T-helper 1 cell treated with Interleukin-12 subunit alpha and Interleukin-12 subunit beta and Interleukin-4 antibody, amounts not matched to agents 30 μg/mL and 1 μg/mL, for 36 hours (primary cell): ENCODE measurements at regions not wholly inside any gene's neighbourhood (a gene's known extent, or its start where the extent isn't known, plus 50 kb on each side); places are given as distances from the start of the nearest gene placed in this dataset.

ENCODE experiments used
- H3K27ac Mint-ChIP-seq: one replicate; pipeline ENCODE4 v1.8.0; 2021; ENCODE audit warnings: mild to moderate bottlenecking, mixed read lengths
- H3K27me3 Mint-ChIP-seq: one replicate; pipeline ENCODE4 v1.8.0; 2021; ENCODE audit warnings: low read depth, mixed read lengths
- H3K36me3 Mint-ChIP-seq: one replicate; pipeline ENCODE4 v1.8.0; 2021; ENCODE audit warnings: low read depth, mixed read lengths
- H3K4me1 Mint-ChIP-seq: one replicate; pipeline ENCODE4 v1.8.0; 2021; ENCODE audit warnings: low read depth, mixed read lengths
- H3K4me3 Mint-ChIP-seq: one replicate; pipeline ENCODE4 v1.8.0; 2021; ENCODE audit warnings: mild to moderate bottlenecking, moderate library complexity, mixed read lengths
- H3K9me3 Mint-ChIP-seq: one replicate; pipeline ENCODE4 v1.8.0; 2021; ENCODE audit warnings: mixed read lengths

DNA sequence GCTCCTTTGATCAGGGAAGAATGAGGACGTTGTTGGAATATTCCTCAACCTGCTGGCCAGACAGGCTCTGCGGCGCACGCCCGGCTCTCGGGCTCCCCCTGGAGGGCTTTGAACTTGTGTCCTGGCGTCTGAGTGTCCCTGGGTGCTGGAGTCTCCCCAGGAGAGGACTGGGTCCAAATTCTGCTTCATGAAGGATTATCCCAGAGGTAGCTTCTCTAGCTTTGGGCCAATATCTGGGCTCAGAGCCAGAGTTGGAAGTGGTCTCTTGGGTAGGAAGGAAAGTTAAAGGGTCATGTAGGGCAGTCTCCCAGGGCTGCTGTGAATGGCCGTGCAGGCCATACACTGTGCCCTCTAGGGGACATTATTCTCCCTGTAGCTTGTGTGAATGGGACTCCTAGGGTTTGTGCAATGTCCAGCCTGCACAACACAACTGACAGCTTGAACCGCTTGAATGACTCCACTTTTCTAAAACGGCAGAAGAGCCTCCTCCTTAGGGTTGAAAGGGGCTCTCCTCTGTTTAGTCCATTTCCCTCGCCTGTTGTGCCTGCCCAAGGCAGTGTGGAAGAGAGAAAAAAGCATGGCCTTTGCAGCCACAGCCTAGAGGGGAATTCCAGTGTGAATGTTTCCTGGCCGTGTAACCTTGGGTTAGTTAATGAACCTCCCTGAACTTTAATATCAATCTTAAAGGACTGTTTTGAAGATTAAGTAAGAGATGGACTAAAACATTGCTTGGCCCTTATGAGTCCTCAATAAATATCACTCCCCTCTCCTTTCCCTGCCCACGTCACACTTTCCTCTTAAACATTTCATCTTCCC lies 111.2 kb upstream of the THY1 start:
- Mint-ChIP-seq H3K36me3 (no peaks in the 10 kb centered on the region), H3K27me3 (no peaks in the 10 kb centered on the region), H3K27ac (no peak overlapping the region), H3K9me3 (no peaks in the 10 kb centered on the region), H3K4me3 (no peak overlapping the region), H3K4me1 (peaks cover 2% of the 10 kb centered on the region)

DNA sequence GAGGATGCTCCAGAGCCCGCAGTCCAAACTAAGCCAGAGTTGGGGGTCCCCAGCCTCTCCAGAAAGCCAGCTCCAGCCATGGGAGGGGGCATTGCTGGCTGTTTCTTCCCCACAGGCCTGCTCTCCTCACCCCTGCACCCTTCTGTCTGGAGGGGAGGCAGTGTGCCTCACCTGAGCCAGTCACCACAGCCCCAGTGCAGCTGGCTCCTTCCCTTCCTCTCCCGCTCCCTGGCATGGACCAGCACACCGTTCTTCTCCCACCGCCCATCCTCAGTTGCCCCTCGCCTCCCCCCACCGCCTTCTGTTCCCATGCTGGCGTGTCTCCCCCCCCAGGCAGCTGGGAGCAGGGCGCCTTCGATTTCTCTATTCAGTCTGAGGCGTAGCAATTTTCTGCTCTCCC lies 110.5 kb upstream of the THY1 start:
- Mint-ChIP-seq H3K9me3 (no peaks in the 10 kb centered on the region), H3K4me1 (peaks cover 2% of the 10 kb centered on the region), H3K4me3 (no peak overlapping the region), H3K27ac (no peak overlapping the region), H3K36me3 (no peaks in the 10 kb centered on the region), H3K27me3 (no peaks in the 10 kb centered on the region)

DNA sequence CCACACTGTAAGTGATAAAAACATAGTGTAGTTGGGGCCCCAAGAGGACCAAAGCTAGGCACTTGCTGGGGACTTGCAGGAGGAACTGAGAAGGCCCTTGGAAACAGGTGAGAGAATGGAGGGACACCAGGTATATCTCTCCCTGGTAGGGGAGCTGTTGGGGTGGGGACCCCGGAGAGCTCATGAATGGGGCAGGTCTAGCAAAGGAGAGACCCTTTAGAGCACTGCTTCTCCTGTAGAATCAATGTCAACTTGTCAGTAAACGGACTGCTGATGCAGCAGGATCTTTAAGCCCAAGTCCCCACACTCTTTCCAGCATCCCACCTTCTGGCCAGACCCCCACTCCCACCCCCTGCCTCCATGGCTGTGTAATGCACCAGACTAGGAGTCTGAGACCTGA lies 109.6 kb upstream of the THY1 start:
- H3K4me3 Mint-ChIP-seq = no peak overlapping the region
- H3K36me3 Mint-ChIP-seq = no peaks in the 10 kb centered on the region
- no peaks in the 10 kb centered on the region for H3K27me3 Mint-ChIP-seq
- H3K9me3 Mint-ChIP-seq = no peaks in the 10 kb centered on the region
- H3K4me1 Mint-ChIP-seq = peaks cover 2% of the 10 kb centered on the region
- no peak overlapping the region for H3K27ac Mint-ChIP-seq

- Mint-ChIP-seq H3K27ac (no peak overlapping the region), H3K4me3 (no peak overlapping the region), H3K9me3 (no peaks in the 10 kb centered on the region), H3K36me3 (no peaks in the 10 kb centered on the region), H3K27me3 (no peaks in the 10 kb centered on the region), H3K4me1 (peaks cover 2% of the 10 kb centered on the region)
Observed at GRCh38 chr11:119531623-119532022, 108.7 kb upstream of the THY1 start.

- Mint-ChIP-seq H3K4me3 (no peak overlapping the region), H3K27ac (no peak overlapping the region), H3K36me3 (no peaks in the 10 kb centered on the region), H3K4me1 (peaks cover 2% of the 10 kb centered on the region), H3K27me3 (no peaks in the 10 kb centered on the region), H3K9me3 (no peaks in the 10 kb centered on the region)
Observed at GRCh38 chr11:119531056-119531455, 108.1 kb upstream of the THY1 start.

DNA sequence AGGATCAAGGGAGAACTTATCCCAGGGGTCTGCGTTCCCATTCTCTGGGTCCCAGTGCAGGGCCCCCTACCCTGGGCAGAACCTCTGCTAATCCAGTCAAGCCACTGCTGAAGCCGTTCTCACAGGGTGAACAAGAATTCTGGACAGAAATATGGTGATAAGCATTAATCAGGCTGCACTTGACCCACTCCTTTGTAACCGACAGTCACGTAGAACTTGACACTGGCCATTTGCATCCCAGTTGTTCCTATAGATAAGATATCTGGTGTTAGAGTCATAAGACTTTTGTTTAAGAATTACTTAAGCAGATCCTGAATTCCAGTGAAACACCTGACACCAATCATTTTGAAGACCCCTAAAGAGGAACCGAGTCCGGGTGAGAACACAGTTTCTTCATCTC lies 107.5 kb upstream of the THY1 start:
- no peak overlapping the region for H3K27ac Mint-ChIP-seq
- no peaks in the 10 kb centered on the region for H3K9me3 Mint-ChIP-seq
- peaks cover 2% of the 10 kb centered on the region for H3K4me1 Mint-ChIP-seq
- no peaks in the 10 kb centered on the region for H3K36me3 Mint-ChIP-seq
- H3K27me3 Mint-ChIP-seq = no peaks in the 10 kb centered on the region
- no peak overlapping the region for H3K4me3 Mint-ChIP-seq

- H3K27me3 Mint-ChIP-seq = no peaks in the 10 kb centered on the region
- peaks cover 2% of the 10 kb centered on the region for H3K4me1 Mint-ChIP-seq
- no peak overlapping the region for H3K4me3 Mint-ChIP-seq
- no peaks in the 10 kb centered on the region for H3K9me3 Mint-ChIP-seq
- H3K36me3 Mint-ChIP-seq = no peaks in the 10 kb centered on the region
- H3K27ac Mint-ChIP-seq = no peak overlapping the region
Observed at GRCh38 chr11:119529936-119530335, 107.0 kb upstream of the THY1 start.

DNA sequence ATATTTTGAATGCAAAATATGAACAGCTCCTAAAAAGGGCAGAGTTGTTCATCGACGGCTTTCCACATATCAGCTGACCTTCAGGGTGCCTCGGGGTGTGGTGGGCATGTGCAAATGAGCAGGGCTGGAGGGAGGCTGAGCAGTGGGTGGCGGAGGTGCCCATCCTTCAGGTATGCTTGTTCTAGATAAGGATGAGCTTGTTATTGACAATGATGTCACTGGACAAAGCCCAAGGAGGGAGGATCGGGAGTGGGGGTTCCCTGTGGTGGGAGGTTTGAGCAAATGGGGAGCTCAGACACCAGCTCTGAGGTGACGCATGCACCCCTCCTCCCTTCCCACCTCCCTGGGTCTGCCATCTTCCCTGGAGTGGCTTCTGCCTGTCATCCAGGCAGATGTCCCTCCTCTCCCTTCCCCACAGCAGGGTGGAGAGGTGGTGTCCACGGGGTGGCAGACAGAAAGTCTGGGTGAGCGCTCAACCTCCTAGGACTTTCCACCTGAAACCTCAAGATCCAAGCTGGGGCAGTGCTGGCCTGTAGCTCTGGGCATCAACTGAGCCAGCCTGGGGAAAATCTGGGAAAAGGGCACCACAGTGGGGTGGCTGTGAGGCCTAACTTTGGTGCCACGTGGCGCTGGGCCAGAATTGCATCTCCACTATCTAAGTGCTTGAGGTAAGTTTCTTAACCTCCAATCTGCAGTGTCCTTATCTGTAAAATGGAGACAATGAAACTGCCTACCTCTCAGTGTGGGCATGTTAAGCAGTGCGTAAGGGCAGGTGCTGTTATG lies 106.3 kb upstream of the THY1 start:
- Mint-ChIP-seq H3K36me3 (no peaks in the 10 kb centered on the region), H3K4me3 (no peak overlapping the region), H3K4me1 (peaks cover 2% of the 10 kb centered on the region), H3K9me3 (no peaks in the 10 kb centered on the region), H3K27ac (no peak overlapping the region), H3K27me3 (no peaks in the 10 kb centered on the region)

GRCh38 chr11:119525867-119526196 lies 102.9 kb upstream of the THY1 start:
- Mint-ChIP-seq H3K9me3 (no peaks in the 10 kb centered on the region), H3K4me1 (no peaks in the 10 kb centered on the region), H3K27me3 (no peaks in the 10 kb centered on the region), H3K4me3 (no peak overlapping the region), H3K36me3 (no peaks in the 10 kb centered on the region), H3K27ac (no peak overlapping the region)

DNA sequence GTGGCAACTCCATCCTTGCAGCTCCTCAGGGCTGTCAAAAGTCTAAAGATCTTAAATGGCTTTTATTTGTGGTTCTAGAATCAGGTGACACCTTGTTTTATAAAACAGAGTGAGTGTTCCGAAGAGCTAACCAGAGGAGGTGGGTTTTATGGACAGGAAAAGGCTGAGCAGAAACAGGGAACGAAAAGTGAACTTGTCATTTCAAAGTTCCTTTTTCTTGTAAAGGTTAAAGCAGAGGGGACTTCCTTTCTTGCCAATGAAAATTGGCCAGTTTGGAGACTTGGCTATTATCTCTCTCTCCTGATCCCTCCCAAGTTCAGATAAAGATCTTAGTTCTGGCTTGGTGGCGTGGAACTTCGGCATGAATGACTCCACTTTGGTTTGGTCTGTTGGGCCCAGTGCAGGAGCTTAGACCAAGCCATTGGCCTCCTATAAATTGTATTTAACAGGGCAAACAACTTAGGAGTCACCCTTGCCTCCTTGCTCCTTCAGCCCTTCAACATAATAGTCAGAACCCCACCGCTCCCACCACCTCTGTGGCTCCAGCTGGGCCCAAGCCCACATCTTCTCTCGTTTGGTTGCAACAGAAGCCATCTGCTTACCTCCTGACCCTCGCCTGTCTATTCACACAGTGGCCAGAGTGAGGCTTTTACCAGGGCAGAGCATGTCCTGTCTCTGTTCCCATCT lies 102.4 kb upstream of the THY1 start:
- Mint-ChIP-seq H3K4me3 (no peak overlapping the region), H3K4me1 (no peaks in the 10 kb centered on the region), H3K36me3 (no peaks in the 10 kb centered on the region), H3K27me3 (no peaks in the 10 kb centered on the region), H3K9me3 (no peaks in the 10 kb centered on the region), H3K27ac (no peak overlapping the region)

DNA sequence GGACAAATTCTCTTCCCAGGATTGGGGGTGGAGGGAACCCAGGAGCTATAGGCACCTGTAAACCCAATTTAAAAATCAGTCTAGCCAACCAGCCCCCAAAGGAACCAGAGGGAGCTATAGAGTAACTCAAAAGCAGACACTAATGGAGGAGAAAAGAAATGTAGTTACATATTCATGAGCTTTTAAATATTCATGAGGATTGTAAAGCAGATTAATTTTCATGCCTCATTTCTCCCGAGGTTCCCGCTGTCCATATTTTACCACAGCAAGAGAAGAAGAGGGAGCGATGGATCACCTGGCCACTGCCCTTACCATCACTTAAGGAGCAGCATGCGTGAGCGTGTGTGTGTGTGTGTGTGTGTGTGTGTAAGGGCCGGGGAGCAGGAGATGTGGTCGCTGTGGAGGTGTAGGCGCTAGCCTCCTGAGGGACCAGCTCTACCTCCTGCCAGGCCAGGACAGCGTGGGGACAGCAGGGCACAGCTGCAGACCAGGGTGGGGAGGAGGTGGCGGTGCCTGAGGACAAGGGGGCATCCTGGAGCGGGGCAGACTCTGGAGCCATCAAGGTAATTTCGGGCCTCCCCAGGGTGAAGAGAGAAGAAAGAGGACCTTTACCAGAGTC lies 100.7 kb upstream of the THY1 start:
- Mint-ChIP-seq H3K27ac (no peak overlapping the region), H3K36me3 (no peaks in the 10 kb centered on the region), H3K27me3 (no peaks in the 10 kb centered on the region), H3K4me3 (no peak overlapping the region), H3K9me3 (no peaks in the 10 kb centered on the region), H3K4me1 (no peaks in the 10 kb centered on the region)

DNA sequence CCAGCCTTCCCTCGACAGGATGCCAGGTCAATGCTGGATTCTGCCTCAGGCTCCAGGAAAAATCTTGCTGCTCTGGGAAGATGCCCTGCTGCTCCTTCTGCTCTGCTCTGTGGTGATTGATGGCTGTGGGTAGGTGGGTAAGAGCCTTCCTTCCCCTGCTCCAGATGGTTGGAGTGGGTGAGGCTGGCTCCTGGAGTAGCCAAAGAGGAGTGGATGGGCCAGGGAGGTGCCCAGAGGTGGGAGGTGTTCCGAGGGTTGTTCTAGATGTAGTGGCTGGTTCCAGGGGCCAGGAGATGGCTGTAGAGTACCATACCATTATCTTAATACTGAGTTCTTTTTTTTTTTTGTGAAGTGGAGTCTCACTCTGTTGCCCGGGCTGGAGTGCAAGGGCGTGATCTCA lies 99.6 kb upstream of the THY1 start:
- Mint-ChIP-seq H3K36me3 (no peaks in the 10 kb centered on the region), H3K27ac (no peak overlapping the region), H3K27me3 (no peaks in the 10 kb centered on the region)

GRCh38 chr11:119521551-119521950 lies 98.6 kb upstream of the THY1 start:
- H3K36me3 Mint-ChIP-seq = no peaks in the 10 kb centered on the region
- H3K4me3 Mint-ChIP-seq = no peak overlapping the region
- H3K9me3 Mint-ChIP-seq = no peaks in the 10 kb centered on the region
- no peak overlapping the region for H3K27ac Mint-ChIP-seq
- no peaks in the 10 kb centered on the region for H3K27me3 Mint-ChIP-seq
- no peaks in the 10 kb centered on the region for H3K4me1 Mint-ChIP-seq

More for the DNA sequence above, 99.6 kb upstream of the THY1 start:
- Mint-ChIP-seq H3K4me3 (no peak overlapping the region), H3K9me3 (no peaks in the 10 kb centered on the region), H3K4me1 (no peaks in the 10 kb centered on the region)

- H3K36me3 Mint-ChIP-seq = no peaks in the 10 kb centered on the region
- no peaks in the 10 kb centered on the region for H3K27me3 Mint-ChIP-seq
- H3K27ac Mint-ChIP-seq = no peak overlapping the region
- no peaks in the 10 kb centered on the region for H3K9me3 Mint-ChIP-seq
- H3K4me3 Mint-ChIP-seq = no peak overlapping the region
- H3K4me1 Mint-ChIP-seq = no peaks in the 10 kb centered on the region
Observed at GRCh38 chr11:119520966-119521365, 98.0 kb upstream of the THY1 start.
